SK-N-SH treated with all-trans-retinoic acid at 6 μM for 48 hours (cell line): ENCODE measurements at regions not wholly inside any gene's neighbourhood (a gene's known extent, or its start where the extent isn't known, plus 50 kb on each side); places are given as distances from the start of the nearest gene placed in this dataset.

Source experiments
- ATAC-seq: fragments of 200-7000 bp; cut with Tn5 transposase; 3 replicates; pipeline ENCODE4 v1.9.1; 2020; ENCODE audit warnings: mild to moderate bottlenecking, moderate library complexity
- ARNTL ChIP-seq: fragments of 450-650 bp; formaldehyde crosslinking; IDR thresholded peaks from 2 replicates; pipeline ENCODE4 v1.5.0; 2020; ENCODE audit warnings: low read depth, mild to moderate bottlenecking, moderate library complexity, borderline replicate concordance
- BACH2 ChIP-seq: fragments of 250-450 bp; sonication (Bioruptor Pico); IDR thresholded peaks from 2 replicates; pipeline ENCODE4 v1.9.0; 2021; ENCODE audit warnings: mild to moderate bottlenecking, borderline replicate concordance
- CSDC2 ChIP-seq: fragments of 250-450 bp; sonication (Bioruptor Pico); IDR thresholded peaks from 2 replicates; pipeline ENCODE4 v1.5.0; 2020; ENCODE audit warnings: mild to moderate bottlenecking, moderate library complexity
- ESRRG ChIP-seq: fragments of 250-450 bp; sonication (Bioruptor Pico); IDR thresholded peaks from 2 replicates; pipeline ENCODE4 v1.6.1; 2021; ENCODE audit warnings: mild to moderate bottlenecking
- GLIS3 ChIP-seq: fragments of 250-450 bp; sonication (Bioruptor Pico); IDR thresholded peaks from 2 replicates; pipeline ENCODE4 v1.5.0; 2020; ENCODE audit warnings: mild to moderate bottlenecking, moderate library complexity
- ISL1 ChIP-seq: fragments of 250-450 bp; sonication (Bioruptor Pico); IDR thresholded peaks from 2 replicates; pipeline ENCODE4 v2.1.2; 2022; ENCODE audit warnings: mild to moderate bottlenecking, moderate library complexity
- OSR1 ChIP-seq: fragments of 250-450 bp; sonication (Bioruptor Pico); IDR thresholded peaks from 2 replicates; pipeline ENCODE4 v1.8.0; 2022; ENCODE audit warnings: moderate library complexity, mild to moderate bottlenecking, inconsistent platforms
- RARB ChIP-seq: fragments of 250-450 bp; sonication (Bioruptor Pico); IDR thresholded peaks from 2 replicates; pipeline ENCODE4 v1.8.0; 2021; ENCODE audit warnings: mild to moderate bottlenecking, moderate library complexity
- SNAI2 ChIP-seq: fragments of 250-450 bp; sonication (Bioruptor Pico); IDR thresholded peaks from 2 replicates; pipeline ENCODE4 v1.5.0; 2020; ENCODE audit warnings: mild to moderate bottlenecking, moderate library complexity
- TCF4 ChIP-seq: fragments of 250-450 bp; sonication (Bioruptor Pico); IDR thresholded peaks from 2 replicates; pipeline ENCODE4 v1.8.0; 2021; ENCODE audit warnings: mild to moderate bottlenecking, moderate library complexity, borderline replicate concordance
- TOX ChIP-seq: fragments of 250-450 bp; sonication (Bioruptor Pico); IDR thresholded peaks from 2 replicates; pipeline ENCODE4 v1.8.0; 2021; ENCODE audit warnings: mild to moderate bottlenecking, moderate library complexity, borderline replicate concordance
- ZC3H10 ChIP-seq: fragments of 250-450 bp; sonication (Bioruptor Pico); IDR thresholded peaks from 2 replicates; pipeline ENCODE4 v1.5.1; 2021; ENCODE audit warnings: mild to moderate bottlenecking, moderate library complexity
- ZFP3 ChIP-seq: fragments of 250-450 bp; sonication (Bioruptor Pico); IDR thresholded peaks from 2 replicates; pipeline ENCODE4 v1.5.0; 2020; ENCODE audit warnings: mild to moderate bottlenecking, moderate library complexity
- ZFP30 ChIP-seq: fragments of 450-650 bp; formaldehyde crosslinking; IDR thresholded peaks from 2 replicates; pipeline ENCODE4 v1.5.0; 2022; ENCODE audit warnings: mild to moderate bottlenecking, moderate library complexity
- ZNF565 ChIP-seq: fragments of 450-650 bp; formaldehyde crosslinking; conservative IDR thresholded peaks from 2 replicates; pipeline ENCODE4 v1.5.0; 2020; ENCODE audit warnings: low read depth, mild to moderate bottlenecking, moderate library complexity
- ZNF8 ChIP-seq: fragments of 450-650 bp; formaldehyde crosslinking; IDR thresholded peaks from 2 replicates; pipeline ENCODE4 v1.5.0; 2020; ENCODE audit warnings: mild to moderate bottlenecking, moderate library complexity
- TF ChIP-seq, protein P1 (sequence below): fragments of 250-450 bp; sonication (Bioruptor Pico); IDR thresholded peaks from 2 replicates; pipeline ENCODE4 v1.5.1; 2021; ENCODE audit warnings: mild to moderate bottlenecking, moderate library complexity
- TF ChIP-seq, protein P2 (sequence below): fragments of 250-450 bp; sonication (Bioruptor Pico); IDR thresholded peaks from 2 replicates; pipeline ENCODE4 v1.8.0; 2021; ENCODE audit warnings: low read depth, mild to moderate bottlenecking, moderate library complexity, borderline replicate concordance

DNA sequence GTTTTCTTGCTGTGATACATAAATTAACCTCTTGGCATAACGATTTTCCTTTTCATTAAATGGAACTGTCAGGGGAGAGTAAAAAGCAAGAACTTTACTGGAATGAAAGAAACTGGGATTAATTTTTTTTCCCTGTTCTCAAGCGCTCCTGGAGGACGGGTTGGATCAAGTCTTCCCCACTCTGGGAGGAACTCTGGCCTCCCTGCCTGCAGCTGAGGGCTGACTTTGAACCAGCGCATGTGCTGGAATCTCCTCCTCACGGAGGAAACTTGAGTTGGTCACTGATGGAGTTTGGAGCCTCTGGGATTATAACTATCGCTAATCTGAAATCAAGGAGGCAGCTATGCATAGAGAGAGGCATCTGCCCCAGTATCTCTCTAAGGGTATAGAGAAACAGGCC is 406.4 kb upstream of the TMEM132C start:
- no peak for ATAC-seq
- no peak for TF ChIP-seq CSDC2
- no peak for TF ChIP-seq TOX (CRISPR knock-in tag)
- TF ChIP-seq ZNF8 (CRISPR knock-in tag) = no peak
- TF ChIP-seq TCF4 (CRISPR knock-in tag) = no peak
- TF ChIP-seq BACH2 (CRISPR knock-in tag) = no peak
- no peak for TF ChIP-seq ZFP30
- no peak for TF ChIP-seq OSR1 (CRISPR knock-in tag)
- no peak for TF ChIP-seq ZFP3 (CRISPR knock-in tag)
- TF ChIP-seq RARB (CRISPR knock-in tag) = no peak

DNA sequence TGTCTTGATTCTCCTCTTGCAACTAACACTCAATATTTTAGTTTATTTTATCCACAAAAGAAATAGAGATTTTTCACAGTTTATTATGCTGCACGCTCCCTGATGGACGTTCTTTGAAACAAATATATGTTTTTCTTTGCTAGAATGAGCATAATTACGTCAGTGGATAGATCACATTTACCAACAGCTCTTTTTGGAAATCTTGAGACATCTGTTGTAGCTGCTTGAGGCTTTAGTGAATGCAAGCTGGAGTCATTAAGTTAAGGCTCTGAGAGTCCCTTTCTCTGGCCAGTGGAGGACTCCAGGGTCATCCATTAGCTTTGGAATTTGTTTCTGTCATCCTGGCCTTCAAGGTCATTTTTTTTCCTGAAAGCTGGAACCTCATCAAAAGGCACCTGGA is 405.6 kb upstream of the TMEM132C start:
- no peak for TF ChIP-seq RARB (CRISPR knock-in tag)
- ATAC-seq = no peak

DNA sequence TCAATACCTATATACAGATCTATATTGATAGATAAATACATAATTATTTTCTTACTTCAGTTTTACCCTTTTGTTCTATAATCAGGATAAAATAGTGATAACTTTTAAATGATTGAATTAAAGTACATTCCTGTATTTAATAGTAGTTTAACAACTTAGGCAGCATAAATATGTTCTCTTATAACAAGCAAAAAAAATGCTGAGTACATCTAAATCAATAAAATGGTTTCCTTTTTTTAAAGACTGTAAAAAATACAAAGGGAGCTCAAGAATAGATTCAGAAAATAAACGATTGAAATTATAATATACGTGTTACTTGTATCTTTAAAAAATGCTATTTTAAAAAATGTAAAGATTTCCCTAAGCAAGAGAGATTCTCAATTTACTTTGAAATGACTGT is 393.7 kb upstream of the TMEM132C start:
- TF ChIP-seq, protein P1, sequence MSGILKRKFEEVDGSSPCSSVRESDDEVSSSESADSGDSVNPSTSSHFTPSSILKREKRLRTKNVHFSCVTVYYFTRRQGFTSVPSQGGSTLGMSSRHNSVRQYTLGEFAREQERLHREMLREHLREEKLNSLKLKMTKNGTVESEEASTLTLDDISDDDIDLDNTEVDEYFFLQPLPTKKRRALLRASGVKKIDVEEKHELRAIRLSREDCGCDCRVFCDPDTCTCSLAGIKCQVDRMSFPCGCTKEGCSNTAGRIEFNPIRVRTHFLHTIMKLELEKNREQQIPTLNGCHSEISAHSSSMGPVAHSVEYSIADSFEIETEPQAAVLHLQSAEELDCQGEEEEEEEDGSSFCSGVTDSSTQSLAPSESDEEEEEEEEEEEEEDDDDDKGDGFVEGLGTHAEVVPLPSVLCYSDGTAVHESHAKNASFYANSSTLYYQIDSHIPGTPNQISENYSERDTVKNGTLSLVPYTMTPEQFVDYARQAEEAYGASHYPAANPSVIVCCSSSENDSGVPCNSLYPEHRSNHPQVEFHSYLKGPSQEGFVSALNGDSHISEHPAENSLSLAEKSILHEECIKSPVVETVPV = no peak
- TF ChIP-seq ISL1 (CRISPR knock-in tag) (no peak), TCF4 (CRISPR knock-in tag) (no peak), SNAI2 (CRISPR knock-in tag) (no peak), ESRRG (no peak), GLIS3 (no peak), TOX (CRISPR knock-in tag) (no peak), ZC3H10 (no peak), ZNF8 (CRISPR knock-in tag) (no peak), ZFP3 (CRISPR knock-in tag) (no peak)
- no peak for ATAC-seq

DNA sequence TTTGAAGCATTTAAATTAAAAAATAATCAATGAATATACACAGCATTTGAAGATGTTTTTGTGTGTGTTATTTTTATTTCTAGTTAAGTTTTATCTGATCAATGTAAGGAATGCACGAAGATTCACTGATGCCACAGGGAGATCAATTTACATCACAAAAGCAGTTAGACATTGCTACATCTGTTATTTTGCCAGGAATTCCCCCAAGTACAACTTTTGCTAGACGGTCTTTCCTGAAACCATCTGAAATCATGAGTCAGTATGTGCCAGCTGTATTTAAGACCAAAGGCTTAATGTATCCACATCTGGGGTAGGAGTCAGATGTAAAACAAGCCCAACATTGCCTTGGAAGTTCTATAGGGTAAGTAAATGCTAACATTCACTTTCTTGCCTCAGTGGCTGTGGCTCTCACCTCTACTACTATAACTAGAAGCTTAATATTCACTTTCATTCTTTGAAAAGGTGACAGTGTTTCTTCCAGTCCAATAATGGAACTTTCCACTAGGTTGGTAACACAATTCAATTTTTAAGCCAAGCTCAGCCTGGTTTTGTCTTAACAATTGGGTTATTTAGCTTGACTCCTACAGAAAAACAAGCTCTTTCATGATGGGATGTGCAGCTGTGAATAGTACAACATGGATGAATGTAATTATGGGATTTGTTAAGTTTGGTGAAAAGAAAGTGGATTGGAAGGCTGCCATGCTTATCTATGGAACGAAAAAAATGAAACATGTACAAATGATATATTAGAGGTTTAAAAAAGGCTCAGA is 385.4 kb upstream of the TMEM132C start:
- ATAC-seq = no peak
- no peak for TF ChIP-seq ISL1 (CRISPR knock-in tag)
- TF ChIP-seq ZFP30 = no peak
- TF ChIP-seq ESRRG = no peak
- TF ChIP-seq BACH2 (CRISPR knock-in tag) = no peak
- TF ChIP-seq TOX (CRISPR knock-in tag) = no peak
- no peak for TF ChIP-seq SNAI2 (CRISPR knock-in tag)
- TF ChIP-seq ZFP3 (CRISPR knock-in tag) = no peak
- TF ChIP-seq, protein P2, sequence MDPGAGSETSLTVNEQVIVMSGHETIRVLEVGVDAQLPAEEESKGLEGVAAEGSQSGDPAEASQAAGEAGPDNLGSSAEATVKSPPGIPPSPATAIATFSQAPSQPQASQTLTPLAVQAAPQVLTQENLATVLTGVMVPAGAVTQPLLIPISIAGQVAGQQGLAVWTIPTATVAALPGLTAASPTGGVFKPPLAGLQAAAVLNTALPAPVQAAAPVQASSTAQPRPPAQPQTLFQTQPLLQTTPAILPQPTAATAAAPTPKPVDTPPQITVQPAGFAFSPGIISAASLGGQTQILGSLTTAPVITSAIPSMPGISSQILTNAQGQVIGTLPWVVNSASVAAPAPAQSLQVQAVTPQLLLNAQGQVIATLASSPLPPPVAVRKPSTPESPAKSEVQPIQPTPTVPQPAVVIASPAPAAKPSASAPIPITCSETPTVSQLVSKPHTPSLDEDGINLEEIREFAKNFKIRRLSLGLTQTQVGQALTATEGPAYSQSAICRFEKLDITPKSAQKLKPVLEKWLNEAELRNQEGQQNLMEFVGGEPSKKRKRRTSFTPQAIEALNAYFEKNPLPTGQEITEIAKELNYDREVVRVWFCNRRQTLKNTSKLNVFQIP = no peak
- TF ChIP-seq ZNF565 (CRISPR knock-in tag) = no peak
- TF ChIP-seq, all 23 proteins: peak for 0

DNA sequence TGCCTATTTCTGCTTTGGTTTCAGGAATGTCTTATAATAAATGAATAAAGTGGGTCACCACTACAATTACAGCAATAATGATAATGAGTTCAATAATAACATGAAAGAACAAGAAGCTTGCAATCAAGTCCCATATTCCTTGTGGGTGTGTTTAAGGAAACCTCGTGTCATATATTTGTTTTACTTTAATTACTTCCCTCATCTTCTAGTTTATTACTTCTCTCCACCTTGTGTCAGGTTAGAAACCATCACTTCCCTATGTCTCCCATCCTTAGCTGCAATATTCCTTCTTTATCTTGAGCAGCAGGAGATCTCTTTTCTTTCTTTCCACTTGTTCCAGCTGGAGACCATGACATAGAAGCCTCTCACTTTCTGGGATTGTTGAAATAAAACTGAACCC is 384.0 kb upstream of the TMEM132C start:
- no peak for ATAC-seq
- TF ChIP-seq CSDC2 (no peak), ZNF565 (CRISPR knock-in tag) (no peak), ARNTL (no peak)

DNA sequence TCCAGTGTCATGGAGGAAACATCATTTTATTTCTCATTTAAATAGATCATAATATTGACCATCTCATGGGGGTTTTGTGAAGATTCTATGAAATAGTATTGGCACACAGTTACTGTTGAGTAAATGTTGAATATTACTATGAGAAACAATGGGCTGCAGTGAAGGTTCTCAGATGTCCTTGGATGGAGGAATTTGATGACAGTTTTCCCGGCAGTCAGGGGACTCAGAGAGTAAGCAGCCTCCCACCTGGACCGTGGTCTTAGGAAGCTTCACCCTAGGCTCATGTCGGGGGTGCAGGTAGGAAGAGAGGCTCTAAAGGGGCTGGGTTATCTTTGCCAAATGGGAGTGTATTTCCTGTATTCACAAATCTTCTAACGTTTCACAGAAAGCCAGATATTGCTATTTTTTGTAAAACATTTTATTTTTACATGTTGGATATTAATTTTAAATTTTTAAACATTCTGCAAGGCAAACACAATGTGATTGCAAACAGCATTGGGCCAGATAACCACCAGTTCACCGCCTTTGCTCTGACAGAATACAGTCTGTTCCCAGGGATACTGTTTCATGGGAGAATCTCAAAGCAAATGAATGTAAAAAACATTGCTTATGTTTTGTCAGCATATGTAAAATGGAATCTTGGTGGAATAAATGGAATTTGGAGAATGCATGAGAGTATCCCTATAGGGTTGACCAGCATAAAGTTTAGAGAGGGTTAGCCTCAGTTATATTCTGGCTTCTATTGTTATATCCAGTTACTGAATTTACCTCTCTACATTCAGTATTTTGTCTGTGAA is 380.8 kb upstream of the TMEM132C start:
- ATAC-seq = no peak
- TF ChIP-seq CSDC2 (no peak), ZC3H10 (no peak)
- TF ChIP-seq, protein P2 = no peak
